ENCODE measurements at regions not wholly inside any gene's neighbourhood (a gene's known extent, or its start where the extent isn't known, plus 50 kb on each side); places are given as distances from the start of the nearest gene placed in this dataset.

GRCh38 chr4:128573781-128574508 lies 235.6 kb upstream of the JADE1 start:
- peaks cover 60% of the 10 kb centered on the region for H3K4me1 Mint-ChIP-seq (ENCODE audit: unreplicated experiment)
- H3K9me3 Mint-ChIP-seq (ENCODE audit: unreplicated experiment): no peaks in the 10 kb centered on the region
- TF ChIP-seq CTCF (IDR thresholded peaks at IDR 0.05): no peak
- H3K36me3 Mint-ChIP-seq (ENCODE audit: unreplicated experiment): no peaks in the 10 kb centered on the region
- H3K27me3 Mint-ChIP-seq (ENCODE audit: unreplicated experiment): no peaks in the 10 kb centered on the region
- no peak overlapping the region for H3K4me3 Mint-ChIP-seq (ENCODE audit: unreplicated experiment)
- no peak for DNase-seq (ENCODE audit: extremely low spot score, unreplicated experiment)
- peak overlapping the region; percentile 71 for H3K27ac Mint-ChIP-seq (ENCODE audit: unreplicated experiment)

- Mint-ChIP-seq H3K27ac (ENCODE audit: unreplicated experiment) (peak overlapping the region; percentile 71), H3K36me3 (ENCODE audit: unreplicated experiment) (no peaks in the 10 kb centered on the region), H3K4me3 (ENCODE audit: unreplicated experiment) (no peak overlapping the region), H3K27me3 (ENCODE audit: unreplicated experiment) (no peaks in the 10 kb centered on the region), H3K9me3 (ENCODE audit: unreplicated experiment) (no peaks in the 10 kb centered on the region), H3K4me1 (ENCODE audit: unreplicated experiment) (peaks cover 55% of the 10 kb centered on the region)
- no peak for TF ChIP-seq CTCF (IDR thresholded peaks at IDR 0.05)
- DNase-seq (ENCODE audit: extremely low spot score, unreplicated experiment): no peak
Measured at GRCh38 chr4:128572778-128573241, 236.7 kb upstream of the JADE1 start.

GRCh38 chr4:128571747-128572146 lies 237.8 kb upstream of the JADE1 start:
- H3K4me1 Mint-ChIP-seq (ENCODE audit: unreplicated experiment): peaks cover 60% of the 10 kb centered on the region
- TF ChIP-seq CTCF (IDR thresholded peaks at IDR 0.05): no peak
- no peak overlapping the region for H3K4me3 Mint-ChIP-seq (ENCODE audit: unreplicated experiment)
- no peak for DNase-seq (ENCODE audit: extremely low spot score, unreplicated experiment)
- no peaks in the 10 kb centered on the region for H3K36me3 Mint-ChIP-seq (ENCODE audit: unreplicated experiment)
- H3K27me3 Mint-ChIP-seq (ENCODE audit: unreplicated experiment): no peaks in the 10 kb centered on the region
- no peak overlapping the region for H3K27ac Mint-ChIP-seq (ENCODE audit: unreplicated experiment)
- H3K9me3 Mint-ChIP-seq (ENCODE audit: unreplicated experiment): no peaks in the 10 kb centered on the region

- H3K27me3 Mint-ChIP-seq (ENCODE audit: unreplicated experiment): no peaks in the 10 kb centered on the region
- no peak for DNase-seq (ENCODE audit: extremely low spot score, unreplicated experiment)
- H3K27ac Mint-ChIP-seq (ENCODE audit: unreplicated experiment): peak overlapping the region; percentile 68
- no peaks in the 10 kb centered on the region for H3K36me3 Mint-ChIP-seq (ENCODE audit: unreplicated experiment)
- no peak overlapping the region for H3K4me3 Mint-ChIP-seq (ENCODE audit: unreplicated experiment)
- no peaks in the 10 kb centered on the region for H3K9me3 Mint-ChIP-seq (ENCODE audit: unreplicated experiment)
- TF ChIP-seq CTCF (IDR thresholded peaks at IDR 0.05): no peak
- peaks cover 72% of the 10 kb centered on the region for H3K4me1 Mint-ChIP-seq (ENCODE audit: unreplicated experiment)
Measured at GRCh38 chr4:128570387-128570975, 239.0 kb upstream of the JADE1 start.

- H3K36me3 Mint-ChIP-seq (ENCODE audit: unreplicated experiment): no peaks in the 10 kb centered on the region
- H3K27ac Mint-ChIP-seq (ENCODE audit: unreplicated experiment): no peak overlapping the region
- no peaks in the 10 kb centered on the region for H3K27me3 Mint-ChIP-seq (ENCODE audit: unreplicated experiment)
- H3K9me3 Mint-ChIP-seq (ENCODE audit: unreplicated experiment): no peaks in the 10 kb centered on the region
- H3K4me3 Mint-ChIP-seq (ENCODE audit: unreplicated experiment): no peak overlapping the region
- H3K4me1 Mint-ChIP-seq (ENCODE audit: unreplicated experiment): peaks cover 75% of the 10 kb centered on the region
- TF ChIP-seq CTCF (IDR thresholded peaks at IDR 0.05): no peak
- no peak for DNase-seq (ENCODE audit: extremely low spot score, unreplicated experiment)
Measured at GRCh38 chr4:128566693-128567092, 242.8 kb upstream of the JADE1 start.
